ENCODE measurements at regions not wholly inside any gene's neighbourhood (a gene's known extent, or its start where the extent isn't known, plus 50 kb on each side); places are given as distances from the start of the nearest gene placed in this dataset.
A peak's percentile ranks its signal among the peaks of the same experiment; 100 is the strongest.

DNA sequence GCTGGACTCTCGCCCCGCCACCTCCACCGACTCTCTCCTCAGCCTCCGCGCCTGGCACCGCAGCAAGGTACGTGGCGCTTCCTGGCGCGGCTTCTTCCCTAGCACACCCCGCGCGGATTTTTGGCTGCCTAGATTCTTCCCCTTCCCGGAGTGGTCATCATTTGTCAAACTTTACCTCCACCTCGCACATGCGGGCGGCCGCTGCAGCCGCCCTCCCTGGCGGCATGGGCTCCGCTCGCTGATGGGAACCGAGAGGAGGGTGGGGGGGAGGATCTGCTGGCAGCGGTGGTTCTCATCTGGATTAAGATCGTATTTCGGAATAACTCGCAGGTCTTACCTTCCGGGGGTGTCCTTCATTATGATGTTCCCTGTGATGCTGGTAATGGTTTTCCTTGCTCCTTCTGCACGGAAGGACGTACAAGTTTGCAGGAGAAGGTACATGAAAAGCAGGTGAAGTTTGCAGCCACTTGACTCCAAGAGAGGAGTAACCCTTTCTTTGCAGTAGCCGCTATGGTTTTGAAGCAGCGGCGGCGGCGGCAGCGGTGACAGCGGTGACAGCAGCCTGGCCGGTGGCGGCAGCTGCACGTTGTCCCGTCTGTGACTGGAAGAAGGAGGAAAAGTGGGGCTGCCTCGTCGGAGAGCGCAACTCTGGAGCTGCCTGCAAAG is 2183.9 kb upstream of the TENM3 start:
- TF ChIP-seq, protein P1, sequence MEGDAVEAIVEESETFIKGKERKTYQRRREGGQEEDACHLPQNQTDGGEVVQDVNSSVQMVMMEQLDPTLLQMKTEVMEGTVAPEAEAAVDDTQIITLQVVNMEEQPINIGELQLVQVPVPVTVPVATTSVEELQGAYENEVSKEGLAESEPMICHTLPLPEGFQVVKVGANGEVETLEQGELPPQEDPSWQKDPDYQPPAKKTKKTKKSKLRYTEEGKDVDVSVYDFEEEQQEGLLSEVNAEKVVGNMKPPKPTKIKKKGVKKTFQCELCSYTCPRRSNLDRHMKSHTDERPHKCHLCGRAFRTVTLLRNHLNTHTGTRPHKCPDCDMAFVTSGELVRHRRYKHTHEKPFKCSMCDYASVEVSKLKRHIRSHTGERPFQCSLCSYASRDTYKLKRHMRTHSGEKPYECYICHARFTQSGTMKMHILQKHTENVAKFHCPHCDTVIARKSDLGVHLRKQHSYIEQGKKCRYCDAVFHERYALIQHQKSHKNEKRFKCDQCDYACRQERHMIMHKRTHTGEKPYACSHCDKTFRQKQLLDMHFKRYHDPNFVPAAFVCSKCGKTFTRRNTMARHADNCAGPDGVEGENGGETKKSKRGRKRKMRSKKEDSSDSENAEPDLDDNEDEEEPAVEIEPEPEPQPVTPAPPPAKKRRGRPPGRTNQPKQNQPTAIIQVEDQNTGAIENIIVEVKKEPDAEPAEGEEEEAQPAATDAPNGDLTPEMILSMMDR (IDR thresholded peaks at IDR 0.05), result no peak
- Histone ChIP-seq H3K4me3 (peak overlapping the region; percentile 26 to 39), H3K27me3 (peaks cover 51 to 72% of the 10 kb centered on the region in 2 donors), H3K27ac (no peak overlapping the region), H3K36me3 (no peaks in the 10 kb centered on the region), H3K9me3 (no peaks in the 10 kb centered on the region), H3K4me1 (peaks cover 6 to 12% of the 10 kb centered on the region in 2 donors)
- ATAC-seq, result peak; percentile 18
- intact Hi-C loops (cut with DNase I), result no loop called here
- DNase-seq, result peak in 3 of 4 donors; percentile 13 to 74 (median 13)

DNA sequence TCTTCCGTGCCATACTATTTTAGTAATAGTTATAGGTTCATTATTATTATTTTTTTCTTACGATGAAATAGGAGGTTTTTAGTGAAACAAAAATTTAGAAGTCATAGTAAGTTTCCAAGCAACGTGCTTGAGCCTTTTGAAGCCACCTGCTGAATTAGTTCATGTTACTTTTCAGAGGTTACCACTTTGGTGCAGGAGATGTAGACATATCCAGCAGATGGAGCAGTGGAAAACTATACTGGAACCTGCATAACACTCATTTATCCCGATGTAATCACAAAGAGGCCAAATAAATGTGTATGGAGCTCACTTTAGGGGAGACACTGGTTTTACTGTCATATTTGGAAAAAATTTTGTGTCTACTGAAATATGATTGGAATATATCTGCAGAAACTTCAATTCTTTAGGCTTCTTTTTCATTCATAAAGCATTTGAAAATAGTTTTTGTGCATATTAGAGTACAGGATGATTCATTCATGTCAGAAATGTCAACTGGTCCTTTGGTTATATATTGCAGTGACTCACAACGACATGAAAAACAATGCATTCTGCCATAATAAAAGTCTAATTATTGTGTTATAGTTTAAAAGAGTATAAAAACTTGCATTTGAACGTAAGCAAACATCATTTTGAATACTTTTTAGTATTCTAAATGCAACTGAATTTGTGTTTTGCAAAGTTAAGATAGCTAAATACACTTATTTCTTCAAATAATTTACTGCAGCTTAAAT is 2182.9 kb upstream of the TENM3 start:
- Histone ChIP-seq H3K27me3 (peaks cover 51 to 72% of the 10 kb centered on the region in 2 donors), H3K27ac (no peak overlapping the region), H3K9me3 (no peaks in the 10 kb centered on the region), H3K4me1 (peaks cover 6 to 12% of the 10 kb centered on the region in 2 donors), H3K36me3 (no peaks in the 10 kb centered on the region), H3K4me3 (no peak overlapping the region)
- intact Hi-C loops (cut with DNase I), result no loop called here
- ATAC-seq (no peak), DNase-seq (peak in 2 of 4 donors; percentile 10 to 23)
- TF ChIP-seq, protein P1 (IDR thresholded peaks at IDR 0.05), result no peak

DNA sequence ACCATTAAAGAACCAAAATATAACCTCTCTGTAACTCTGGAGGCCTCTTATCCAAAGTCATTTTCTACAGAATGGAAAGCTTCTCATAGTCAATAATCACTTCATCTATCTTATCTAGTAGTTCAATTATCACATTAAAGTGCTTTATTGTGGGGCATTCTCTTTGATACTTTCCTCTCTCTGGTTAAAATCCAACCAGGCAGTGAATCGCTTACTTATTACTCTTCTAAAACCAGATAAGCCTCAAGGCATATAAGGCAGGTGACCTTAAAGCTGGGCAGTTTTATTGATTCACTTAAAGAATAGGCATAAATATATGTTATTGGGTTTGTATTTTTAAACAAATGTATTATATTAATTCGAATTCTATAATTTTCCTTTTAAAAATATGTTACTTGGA is 2162.1 kb upstream of the TENM3 start:
- Histone ChIP-seq H3K4me3 (no peak overlapping the region), H3K4me1 (no peaks in the 10 kb centered on the region), H3K36me3 (no peaks in the 10 kb centered on the region), H3K9me3 (no peaks in the 10 kb centered on the region), H3K27ac (no peak overlapping the region), H3K27me3 (no peaks in the 10 kb centered on the region)
- ATAC-seq (no peak), DNase-seq (no peak)
- TF ChIP-seq, protein P1 (IDR thresholded peaks at IDR 0.05), result no peak
- intact Hi-C loops (cut with DNase I), result no loop called here

DNA sequence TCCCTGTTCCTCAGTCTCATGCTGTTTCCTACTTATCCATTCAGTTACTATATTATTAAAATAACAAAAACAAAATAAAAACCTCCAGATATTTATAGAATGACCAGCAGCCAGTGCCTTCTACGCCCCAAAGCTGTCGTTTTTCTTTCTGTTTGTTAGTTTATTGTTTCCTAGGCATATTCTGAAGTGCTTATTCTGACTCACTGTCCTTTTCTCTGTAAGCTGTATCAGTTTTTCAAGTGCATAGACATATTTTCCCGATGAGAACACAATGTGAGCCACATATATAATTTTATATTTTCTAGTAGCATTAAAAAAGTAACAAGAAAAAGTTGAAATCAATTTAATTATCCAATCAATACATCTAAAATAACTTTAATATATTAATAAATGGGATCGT is 2158.6 kb upstream of the TENM3 start:
- Histone ChIP-seq H3K27ac (no peak overlapping the region), H3K27me3 (no peaks in the 10 kb centered on the region), H3K4me1 (no peaks in the 10 kb centered on the region), H3K9me3 (no peaks in the 10 kb centered on the region), H3K4me3 (no peak overlapping the region), H3K36me3 (no peaks in the 10 kb centered on the region)
- intact Hi-C loops (cut with DNase I), result no loop called here
- TF ChIP-seq, protein P1 (IDR thresholded peaks at IDR 0.05), result no peak
- DNase-seq (no peak), ATAC-seq (no peak)

DNA sequence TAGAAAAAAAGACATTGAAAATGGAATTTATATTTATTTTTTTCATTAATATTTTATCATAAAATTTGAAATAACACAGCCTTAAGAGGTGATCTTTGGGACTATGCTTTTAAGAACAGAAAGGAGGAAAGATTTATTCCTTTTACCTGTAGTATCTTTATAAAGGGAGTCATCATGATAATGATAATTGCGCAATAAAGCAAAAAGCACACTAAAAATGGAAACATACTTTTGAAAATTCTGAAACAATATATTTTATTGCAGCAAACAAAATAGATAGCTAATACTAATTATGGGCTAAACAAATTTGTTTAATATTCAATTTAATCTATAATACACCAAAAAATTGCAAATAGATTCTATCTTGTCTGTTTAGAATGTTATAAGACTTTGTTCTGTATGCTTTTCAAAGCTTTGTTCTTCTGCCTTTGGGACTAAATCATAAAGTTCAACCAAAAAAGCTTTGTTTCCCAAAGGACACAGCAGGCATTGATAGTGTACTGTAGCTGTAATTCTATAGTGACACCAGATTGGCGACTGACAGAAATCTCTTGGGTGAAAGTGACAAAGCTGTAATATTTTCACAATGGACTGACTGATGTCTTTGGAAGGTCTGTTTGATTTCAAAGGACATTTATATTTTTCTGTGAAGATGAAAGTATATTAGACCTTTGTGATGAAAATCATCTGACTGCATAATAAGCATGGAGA is 2156.6 kb upstream of the TENM3 start:
- Histone ChIP-seq H3K27me3 (no peaks in the 10 kb centered on the region), H3K36me3 (no peaks in the 10 kb centered on the region), H3K4me3 (no peak overlapping the region), H3K4me1 (no peaks in the 10 kb centered on the region), H3K9me3 (no peaks in the 10 kb centered on the region), H3K27ac (no peak overlapping the region)
- intact Hi-C loops (cut with DNase I), result no loop called here
- TF ChIP-seq, protein P1 (IDR thresholded peaks at IDR 0.05), result no peak
- ATAC-seq (no peak), DNase-seq (no peak)
